Bronchial epithelial cell (primary cell): ENCODE measurements at regions not wholly inside any gene's neighbourhood (a gene's known extent, or its start where the extent isn't known, plus 50 kb on each side); places are given as distances from the start of the nearest gene placed in this dataset.

ENCODE experiments used
- DNase-seq: peaks from one replicate; pipeline ENCODE4 v3.0.0-alpha.2; 2010; ENCODE audit warnings: low read depth
- FAIRE-seq: peaks from 2 replicates; lab custom pipeline; 2011; peaks lifted over from hg19 to GRCh38; lab: Jason Lieb, UNC
- H3K27me3 ChIP-seq: 2 replicates; pipeline ENCODE4 v1.5.1; 2011; ENCODE audit warnings: low read length; ENCODE audit not compliant: control insufficient read depth, insufficient read depth
- H3K36me3 ChIP-seq: 2 replicates; pipeline ENCODE4 v1.5.1; 2011; ENCODE audit warnings: low read length; ENCODE audit not compliant: control insufficient read depth, insufficient read depth
- H3K4me3 ChIP-seq: 2 replicates; pipeline ENCODE4 v1.5.1; 2011; ENCODE audit warnings: mild to moderate bottlenecking, low read depth, low read length, control low read depth
- CTCF ChIP-seq: IDR thresholded peaks from 2 replicates; pipeline ENCODE4 v1.5.1; 2011; ENCODE audit warnings: mild to moderate bottlenecking, moderate library complexity, low read length, control low read depth, inconsistent platforms; ENCODE audit not compliant: insufficient read depth, severe bottlenecking

- FAIRE-seq (no peak), DNase-seq (no peak)
- TF ChIP-seq CTCF, result no peak
- Histone ChIP-seq H3K27me3 (no peaks in the 10 kb centered on the region), H3K36me3 (no peaks in the 10 kb centered on the region), H3K4me3 (no peak overlapping the region)
These were observed 57.3 kb upstream of the ADGRA3 start for GRCh38 chr4:22573198-22573597.

DNA sequence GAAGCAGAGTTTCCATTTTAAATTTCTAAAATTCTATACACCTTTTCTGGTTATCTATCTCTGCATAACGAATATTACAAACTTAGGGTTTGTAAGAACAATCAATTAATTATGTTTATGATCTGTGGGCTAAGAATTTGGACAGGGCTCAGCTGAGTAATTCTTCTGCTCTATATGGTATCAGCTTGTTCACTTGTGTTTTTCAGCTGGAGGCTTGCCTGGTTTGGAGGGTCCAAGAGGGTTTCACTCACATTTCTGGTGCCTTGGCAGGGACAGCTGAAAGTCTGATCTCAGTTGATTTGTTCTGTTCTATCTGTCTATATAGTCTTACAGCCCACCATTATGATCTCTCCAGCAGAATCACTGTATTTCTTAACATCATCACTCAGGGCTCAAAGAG is 57.8 kb upstream of the ADGRA3 start:
- H3K36me3 ChIP-seq, result no peaks in the 10 kb centered on the region
- no peaks in the 10 kb centered on the region for H3K27me3 ChIP-seq
- no peak for TF ChIP-seq CTCF
- H3K4me3 ChIP-seq, result no peak overlapping the region
- DNase-seq (no peak), FAIRE-seq (no peak)

DNA sequence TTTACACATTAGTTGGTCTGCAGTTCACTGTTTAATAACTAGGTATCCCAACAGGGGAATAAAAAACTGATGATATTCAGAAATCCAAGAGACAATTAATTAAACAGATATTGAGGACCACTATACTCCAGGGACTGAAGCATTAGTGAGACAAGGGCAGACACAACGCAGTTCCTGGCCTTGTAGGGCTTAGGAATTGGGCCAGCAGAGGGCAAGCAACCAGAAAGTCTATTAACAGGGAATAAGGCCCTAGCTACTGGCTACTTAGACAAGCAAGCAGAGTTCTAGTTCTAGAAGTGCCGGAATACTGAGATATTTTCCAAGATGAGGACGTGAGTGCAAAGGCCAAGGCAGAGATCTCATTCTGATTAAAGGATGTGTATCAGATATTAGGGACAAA is 58.6 kb upstream of the ADGRA3 start:
- Histone ChIP-seq H3K27me3 (no peaks in the 10 kb centered on the region), H3K4me3 (no peak overlapping the region), H3K36me3 (no peaks in the 10 kb centered on the region)
- DNase-seq (no peak), FAIRE-seq (no peak)
- no peak for TF ChIP-seq CTCF

GRCh38 chr4:22574880-22575279 is 59.0 kb upstream of the ADGRA3 start:
- Histone ChIP-seq H3K27me3 (no peaks in the 10 kb centered on the region), H3K4me3 (no peak overlapping the region), H3K36me3 (no peaks in the 10 kb centered on the region)
- no peak for FAIRE-seq
- no peak for TF ChIP-seq CTCF
- DNase-seq, result peak; percentile 20

DNA sequence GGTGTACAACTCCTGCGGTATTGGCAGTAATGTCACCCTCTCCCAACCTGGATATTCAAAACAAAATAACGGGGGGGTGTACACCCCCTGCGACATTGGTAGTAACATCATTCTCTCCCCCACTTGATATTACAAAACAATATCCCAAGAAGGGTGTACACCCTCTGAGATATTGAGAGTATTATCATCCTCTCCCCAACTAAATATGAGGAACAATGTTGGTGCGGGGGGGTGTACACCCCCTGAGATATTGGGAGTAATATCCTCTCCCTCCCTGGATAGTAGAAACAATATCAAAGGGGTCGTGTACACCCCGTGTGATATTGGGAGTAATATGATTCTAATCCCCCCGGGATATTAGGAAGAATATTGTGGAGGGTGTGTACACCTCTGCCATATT is 71.4 kb upstream of the ADGRA3 start:
- FAIRE-seq, result no peak
- no peaks in the 10 kb centered on the region for H3K36me3 ChIP-seq
- no peak for TF ChIP-seq CTCF

GRCh38 chr4:22593933-22594332 is 78.1 kb upstream of the ADGRA3 start:
- Histone ChIP-seq H3K36me3 (no peaks in the 10 kb centered on the region), H3K27me3 (no peaks in the 10 kb centered on the region), H3K4me3 (no peak overlapping the region)
- no peak for TF ChIP-seq CTCF
- FAIRE-seq, result no peak
- no peak for DNase-seq

More for the DNA sequence above, 71.4 kb upstream of the ADGRA3 start:
- DNase-seq, result no peak
- no peak overlapping the region for H3K4me3 ChIP-seq
- H3K27me3 ChIP-seq, result no peaks in the 10 kb centered on the region
